ENCODE measurements at regions not wholly inside any gene's neighbourhood (a gene's known extent, or its start where the extent isn't known, plus 50 kb on each side); places are given as distances from the start of the nearest gene placed in this dataset.
"Not testable (repeated sequence)": the region's sequence is repeated elsewhere in the genome, so short reads cannot be mapped to it uniquely, and the experiment has no call there.

- H3K9ac ChIP-seq (ENCODE audit: low read depth, low read length) = no peak overlapping the region
- H3K9me3 ChIP-seq (ENCODE audit: control insufficient read depth, insufficient read depth, low read length) = peaks cover 12% of the 10 kb centered on the region; the same call in 1 of the 2 replicates
- no peak overlapping the region for H3K27ac ChIP-seq (ENCODE audit: low read depth, low read length)
- no peaks in the 10 kb centered on the region for H3K36me3 ChIP-seq (ENCODE audit: control insufficient read depth, insufficient read depth, low read length)
- H3K4me1 ChIP-seq (ENCODE audit: control insufficient read depth, insufficient read depth, low read length) = no peaks in the 10 kb centered on the region
- no peak overlapping the region for H3K4me3 ChIP-seq (ENCODE audit: low read depth, low read length)
- H3K27me3 ChIP-seq (ENCODE audit: control insufficient read depth, insufficient read depth, low read length) = no peaks in the 10 kb centered on the region
Observed at GRCh38 chr21:22364163-22364562, 1366.0 kb downstream of the NCAM2 start.

- Histone ChIP-seq H3K4me1 (ENCODE audit: control insufficient read depth, insufficient read depth, low read length) (peaks cover 13% of the 10 kb centered on the region), H3K9ac (ENCODE audit: low read depth, low read length) (no peak overlapping the region), H3K9me3 (ENCODE audit: control insufficient read depth, insufficient read depth, low read length) (0 out of 2 replicates have a peak, but pooled peaks cover 3% of the 10 kb centered on the region), H3K4me3 (ENCODE audit: low read depth, low read length) (no peak overlapping the region), H3K36me3 (ENCODE audit: control insufficient read depth, insufficient read depth, low read length) (no peaks in the 10 kb centered on the region), H3K27me3 (ENCODE audit: control insufficient read depth, insufficient read depth, low read length) (peaks cover 28% of the 10 kb centered on the region), H3K27ac (ENCODE audit: low read depth, low read length) (peak overlapping the region; percentile 49)
Observed at GRCh38 chr21:22374218-22374969, 1376.2 kb downstream of the NCAM2 start.

- H3K36me3 ChIP-seq (ENCODE audit: control insufficient read depth, insufficient read depth, low read length); H3K9me3 ChIP-seq (ENCODE audit: control insufficient read depth, insufficient read depth, low read length); H3K9ac ChIP-seq (ENCODE audit: low read depth, low read length); H3K4me3 ChIP-seq (ENCODE audit: low read depth, low read length); H3K27ac ChIP-seq (ENCODE audit: low read depth, low read length): not testable (repeated sequence)
- Histone ChIP-seq H3K4me1 (ENCODE audit: control insufficient read depth, insufficient read depth, low read length) (peaks cover 13% of the 10 kb centered on the region), H3K27me3 (ENCODE audit: control insufficient read depth, insufficient read depth, low read length) (peaks cover 28% of the 10 kb centered on the region)
Observed at GRCh38 chr21:22377795-22378194, 1379.6 kb downstream of the NCAM2 start.

- H3K9ac ChIP-seq (ENCODE audit: low read depth, low read length) = no peak overlapping the region
- H3K9me3 ChIP-seq (ENCODE audit: control insufficient read depth, insufficient read depth, low read length) = no peaks in the 10 kb centered on the region
- H3K27ac ChIP-seq (ENCODE audit: low read depth, low read length) = no peak overlapping the region
- H3K27me3 ChIP-seq (ENCODE audit: control insufficient read depth, insufficient read depth, low read length) = no peaks in the 10 kb centered on the region
- no peaks in the 10 kb centered on the region for H3K36me3 ChIP-seq (ENCODE audit: control insufficient read depth, insufficient read depth, low read length)
- no peak overlapping the region for H3K4me3 ChIP-seq (ENCODE audit: low read depth, low read length)
- no peaks in the 10 kb centered on the region for H3K4me1 ChIP-seq (ENCODE audit: control insufficient read depth, insufficient read depth, low read length)
Observed at GRCh38 chr21:22393324-22393723, 1395.1 kb downstream of the NCAM2 start.

- no peak overlapping the region for H3K4me3 ChIP-seq (ENCODE audit: low read depth, low read length)
- H3K4me1 ChIP-seq (ENCODE audit: control insufficient read depth, insufficient read depth, low read length) = no peaks in the 10 kb centered on the region
- no peaks in the 10 kb centered on the region for H3K9me3 ChIP-seq (ENCODE audit: control insufficient read depth, insufficient read depth, low read length)
- no peaks in the 10 kb centered on the region for H3K36me3 ChIP-seq (ENCODE audit: control insufficient read depth, insufficient read depth, low read length)
- H3K27ac ChIP-seq (ENCODE audit: low read depth, low read length) = no peak overlapping the region
- H3K9ac ChIP-seq (ENCODE audit: low read depth, low read length) = no peak overlapping the region
- H3K27me3 ChIP-seq (ENCODE audit: control insufficient read depth, insufficient read depth, low read length) = no peaks in the 10 kb centered on the region
Observed at GRCh38 chr21:22395965-22396364, 1397.8 kb downstream of the NCAM2 start.

- Histone ChIP-seq H3K36me3 (ENCODE audit: control insufficient read depth, insufficient read depth, low read length) (no peaks in the 10 kb centered on the region), H3K4me3 (ENCODE audit: low read depth, low read length) (no peak overlapping the region), H3K4me1 (ENCODE audit: control insufficient read depth, insufficient read depth, low read length) (no peaks in the 10 kb centered on the region), H3K9me3 (ENCODE audit: control insufficient read depth, insufficient read depth, low read length) (no peaks in the 10 kb centered on the region), H3K9ac (ENCODE audit: low read depth, low read length) (no peak overlapping the region), H3K27ac (ENCODE audit: low read depth, low read length) (no peak overlapping the region), H3K27me3 (ENCODE audit: control insufficient read depth, insufficient read depth, low read length) (no peaks in the 10 kb centered on the region)
Observed at GRCh38 chr21:22399681-22400514, 1401.7 kb downstream of the NCAM2 start.

- Histone ChIP-seq H3K27me3 (ENCODE audit: control insufficient read depth, insufficient read depth, low read length) (no peaks in the 10 kb centered on the region), H3K9me3 (ENCODE audit: control insufficient read depth, insufficient read depth, low read length) (no peaks in the 10 kb centered on the region), H3K4me1 (ENCODE audit: control insufficient read depth, insufficient read depth, low read length) (no peaks in the 10 kb centered on the region), H3K9ac (ENCODE audit: low read depth, low read length) (no peak overlapping the region), H3K4me3 (ENCODE audit: low read depth, low read length) (no peak overlapping the region), H3K36me3 (ENCODE audit: control insufficient read depth, insufficient read depth, low read length) (no peaks in the 10 kb centered on the region), H3K27ac (ENCODE audit: low read depth, low read length) (no peak overlapping the region)
Observed at GRCh38 chr21:22409571-22409970, 1411.4 kb downstream of the NCAM2 start.

- no peaks in the 10 kb centered on the region for H3K36me3 ChIP-seq (ENCODE audit: control insufficient read depth, insufficient read depth, low read length)
- H3K27me3 ChIP-seq (ENCODE audit: control insufficient read depth, insufficient read depth, low read length) = no peaks in the 10 kb centered on the region
- no peak overlapping the region for H3K9ac ChIP-seq (ENCODE audit: low read depth, low read length)
- no peaks in the 10 kb centered on the region for H3K9me3 ChIP-seq (ENCODE audit: control insufficient read depth, insufficient read depth, low read length)
- H3K27ac ChIP-seq (ENCODE audit: low read depth, low read length) = no peak overlapping the region
- no peak overlapping the region for H3K4me3 ChIP-seq (ENCODE audit: low read depth, low read length)
- H3K4me1 ChIP-seq (ENCODE audit: control insufficient read depth, insufficient read depth, low read length) = no peaks in the 10 kb centered on the region
Observed at GRCh38 chr21:22416555-22416954, 1418.3 kb downstream of the NCAM2 start.

- Histone ChIP-seq H3K9me3 (ENCODE audit: control insufficient read depth, insufficient read depth, low read length) (no peaks in the 10 kb centered on the region), H3K27me3 (ENCODE audit: control insufficient read depth, insufficient read depth, low read length) (no peaks in the 10 kb centered on the region), H3K4me1 (ENCODE audit: control insufficient read depth, insufficient read depth, low read length) (no peaks in the 10 kb centered on the region), H3K9ac (ENCODE audit: low read depth, low read length) (no peak overlapping the region), H3K4me3 (ENCODE audit: low read depth, low read length) (no peak overlapping the region), H3K27ac (ENCODE audit: low read depth, low read length) (no peak overlapping the region), H3K36me3 (ENCODE audit: control insufficient read depth, insufficient read depth, low read length) (no peaks in the 10 kb centered on the region)
Observed at GRCh38 chr21:22421416-22422180, 1423.4 kb downstream of the NCAM2 start.

- Histone ChIP-seq H3K4me3 (ENCODE audit: low read depth, low read length) (no peak overlapping the region), H3K9ac (ENCODE audit: low read depth, low read length) (no peak overlapping the region), H3K4me1 (ENCODE audit: control insufficient read depth, insufficient read depth, low read length) (no peaks in the 10 kb centered on the region), H3K36me3 (ENCODE audit: control insufficient read depth, insufficient read depth, low read length) (no peaks in the 10 kb centered on the region), H3K27me3 (ENCODE audit: control insufficient read depth, insufficient read depth, low read length) (no peaks in the 10 kb centered on the region), H3K9me3 (ENCODE audit: control insufficient read depth, insufficient read depth, low read length) (0 out of 2 replicates have a peak, but pooled peaks cover 3% of the 10 kb centered on the region), H3K27ac (ENCODE audit: low read depth, low read length) (no peak overlapping the region)
Observed at GRCh38 chr21:22438428-22439086, 1440.3 kb downstream of the NCAM2 start.
